ENCODE measurements at regions not wholly inside any gene's neighbourhood (a gene's known extent, or its start where the extent isn't known, plus 50 kb on each side); places are given as distances from the start of the nearest gene placed in this dataset.

GRCh38 chr2:22134421-22134820, 1010.7 kb downstream of the TDRD15 start:
- no peak for TF ChIP-seq CTCF (IDR thresholded peaks at IDR 0.05)
- no peak for TF ChIP-seq POLR2AphosphoS5 (IDR thresholded peaks at IDR 0.05)
- TF ChIP-seq POLR2A (IDR thresholded peaks at IDR 0.05): no peak
